HG02943 (cell line): ENCODE measurements at regions not wholly inside any gene's neighbourhood (a gene's known extent, or its start where the extent isn't known, plus 50 kb on each side); places are given as distances from the start of the nearest gene placed in this dataset.

Experiments used
- ATAC-seq: cut with Tn5 transposase; IDR thresholded peaks from one replicate; pipeline ENCODE4 v1.9.1; 2021; ENCODE audit warnings: mild to moderate bottlenecking, low read depth, moderate library complexity; ENCODE audit not compliant: unreplicated experiment

- peak; percentile 69 for ATAC-seq
Observed at GRCh38 chr11:128053981-128054931, 533.1 kb downstream of the ETS1 start.

- ATAC-seq: no peak
Observed at GRCh38 chr11:128052912-128053641, 534.3 kb downstream of the ETS1 start.

- no peak for ATAC-seq
Observed at GRCh38 chr11:128048121-128048520, 539.2 kb downstream of the ETS1 start.

GRCh38 chr11:128047026-128047425, 540.3 kb downstream of the ETS1 start:
- no peak for ATAC-seq

GRCh38 chr11:128046213-128046612, 541.1 kb downstream of the ETS1 start:
- ATAC-seq: no peak

GRCh38 chr11:128045094-128045725, 542.1 kb downstream of the ETS1 start:
- ATAC-seq: no peak

GRCh38 chr11:128042290-128042751, 545.0 kb downstream of the ETS1 start:
- no peak for ATAC-seq

- ATAC-seq: no peak
Observed at GRCh38 chr11:128040603-128041002, 546.8 kb downstream of the ETS1 start.

GRCh38 chr11:128039140-128040021, 548.0 kb downstream of the ETS1 start:
- ATAC-seq: peak; percentile 89

- no peak for ATAC-seq
Observed at GRCh38 chr11:128036556-128037093, 550.7 kb downstream of the ETS1 start.

GRCh38 chr11:128036006-128036405, 551.4 kb downstream of the ETS1 start:
- ATAC-seq: no peak

GRCh38 chr11:128031538-128032134, 555.7 kb downstream of the ETS1 start:
- peak; percentile 77 for ATAC-seq

GRCh38 chr11:128029219-128029722, 558.1 kb downstream of the ETS1 start:
- no peak for ATAC-seq

GRCh38 chr11:128026596-128026995, 560.8 kb downstream of the ETS1 start:
- no peak for ATAC-seq

- no peak for ATAC-seq
Observed at GRCh38 chr11:128022761-128023160, 564.6 kb downstream of the ETS1 start.

- no peak for ATAC-seq
Observed at GRCh38 chr11:128022007-128022368, 565.4 kb downstream of the ETS1 start.

GRCh38 chr11:128021349-128022006, 565.9 kb downstream of the ETS1 start:
- ATAC-seq: no peak

- no peak for ATAC-seq
Observed at GRCh38 chr11:128018692-128019091, 568.7 kb downstream of the ETS1 start.

GRCh38 chr11:128005562-128005961, 581.8 kb downstream of the ETS1 start:
- ATAC-seq: no peak
